KMS-11 (cell line): ENCODE measurements at regions not wholly inside any gene's neighbourhood (a gene's known extent, or its start where the extent isn't known, plus 50 kb on each side); places are given as distances from the start of the nearest gene placed in this dataset.

Experiments
- H2AFZ ChIP-seq: fragments of 200-600 bp; sonication (generic); 2 replicates; pipeline ENCODE4 v1.6.1; 2016; ENCODE audit warnings: antibody characterized with exemption, mixed run types, low read depth
- H3K27ac ChIP-seq: fragments of 200-600 bp; sonication (generic); 2 replicates; pipeline ENCODE4 v1.6.1; 2016; ENCODE audit warnings: mild to moderate bottlenecking, mixed run types
- H3K27me3 ChIP-seq: fragments of 200-600 bp; sonication (generic); 2 replicates; pipeline ENCODE4 v1.6.1; 2017; ENCODE audit warnings: mild to moderate bottlenecking, low read depth, mixed run types, moderate library complexity; ENCODE audit not compliant: insufficient read depth
- H3K36me3 ChIP-seq: fragments of 200-600 bp; sonication (generic); 2 replicates; pipeline ENCODE4 v1.6.1; 2017; ENCODE audit warnings: mild to moderate bottlenecking, mixed run types; ENCODE audit not compliant: insufficient read depth
- H3K4me1 ChIP-seq: fragments of 200-600 bp; sonication (generic); 2 replicates; pipeline ENCODE4 v1.6.1; 2016; ENCODE audit warnings: mild to moderate bottlenecking, low read depth, mixed run types; ENCODE audit not compliant: poor library complexity, severe bottlenecking
- H3K4me2 ChIP-seq: fragments of 200-600 bp; sonication (generic); 2 replicates; pipeline ENCODE4 v1.7.0; 2016; ENCODE audit warnings: mild to moderate bottlenecking, mixed run types
- H3K4me3 ChIP-seq: fragments of 200-600 bp; sonication (generic); IDR thresholded peaks from 2 replicates; pipeline ENCODE4 v1.6.1; 2017; ENCODE audit warnings: low read depth, low read length, mixed read lengths; ENCODE audit not compliant: insufficient read depth
- H3K79me2 ChIP-seq: fragments of 200-600 bp; sonication (generic); 2 replicates; pipeline ENCODE4 v1.6.1; 2016; ENCODE audit warnings: low read depth, mixed run types; ENCODE audit not compliant: insufficient read depth
- H3K9ac ChIP-seq: fragments of 200-600 bp; sonication (generic); 2 replicates; pipeline ENCODE4 v1.6.1; 2016; ENCODE audit warnings: mild to moderate bottlenecking, mixed run types
- H4K20me1 ChIP-seq: fragments of 200-600 bp; sonication (generic); 2 replicates; pipeline ENCODE4 v1.6.1; 2016; ENCODE audit warnings: mild to moderate bottlenecking, mixed run types; ENCODE audit not compliant: insufficient read depth
- CTCF ChIP-seq: fragments of 200-600 bp; sonication (generic); conservative IDR thresholded peaks from 2 replicates; pipeline ENCODE4 v1.6.1; 2017; ENCODE audit warnings: low read depth, mild to moderate bottlenecking, antibody characterized with exemption, low read length, moderate library complexity, mixed read lengths

GRCh38 chrX:16458208-16458607 lies 191.8 kb upstream of the S100G start:
- Histone ChIP-seq H3K36me3 (no peaks in the 10 kb centered on the region), H2AFZ (no peak overlapping the region), H3K4me2 (no peak overlapping the region), H3K4me1 (no peaks in the 10 kb centered on the region), H3K27me3 (no peaks in the 10 kb centered on the region), H3K4me3 (no peak overlapping the region), H3K27ac (no peak overlapping the region), H3K9ac (no peak overlapping the region), H4K20me1 (no peaks in the 10 kb centered on the region), H3K79me2 (no peaks in the 10 kb centered on the region)
- TF ChIP-seq CTCF: no peak

GRCh38 chrX:16459008-16459407 lies 190.9 kb upstream of the S100G start:
- Histone ChIP-seq H3K4me2 (no peak overlapping the region), H3K27ac (no peak overlapping the region), H2AFZ (no peak overlapping the region), H3K4me1 (no peaks in the 10 kb centered on the region), H3K36me3 (no peaks in the 10 kb centered on the region), H3K9ac (no peak overlapping the region), H3K79me2 (no peaks in the 10 kb centered on the region), H3K4me3 (no peak overlapping the region), H4K20me1 (no peaks in the 10 kb centered on the region), H3K27me3 (no peaks in the 10 kb centered on the region)
- no peak for TF ChIP-seq CTCF

- Histone ChIP-seq H3K79me2 (no peaks in the 10 kb centered on the region), H3K27ac (no peak overlapping the region), H4K20me1 (no peaks in the 10 kb centered on the region), H3K27me3 (no peaks in the 10 kb centered on the region), H2AFZ (no peak overlapping the region), H3K9ac (no peak overlapping the region), H3K4me3 (no peak overlapping the region), H3K36me3 (no peaks in the 10 kb centered on the region), H3K4me2 (no peak overlapping the region), H3K4me1 (no peaks in the 10 kb centered on the region)
- no peak for TF ChIP-seq CTCF
Measured at GRCh38 chrX:16461968-16462367, 188.0 kb upstream of the S100G start.

GRCh38 chrX:16462912-16463311 lies 187.0 kb upstream of the S100G start:
- H3K27me3 ChIP-seq: no peaks in the 10 kb centered on the region
- no peak overlapping the region for H2AFZ ChIP-seq
- H3K27ac ChIP-seq: no peak overlapping the region
- no peak overlapping the region for H3K4me3 ChIP-seq
- no peak overlapping the region for H3K4me2 ChIP-seq
- H3K9ac ChIP-seq: no peak overlapping the region
- H4K20me1 ChIP-seq: no peaks in the 10 kb centered on the region
- no peaks in the 10 kb centered on the region for H3K4me1 ChIP-seq
- H3K79me2 ChIP-seq: no peaks in the 10 kb centered on the region
- no peaks in the 10 kb centered on the region for H3K36me3 ChIP-seq
- TF ChIP-seq CTCF: no peak

- Histone ChIP-seq H3K4me2 (no peak overlapping the region), H3K27me3 (no peaks in the 10 kb centered on the region), H3K36me3 (no peaks in the 10 kb centered on the region)
Measured at GRCh38 chrX:16464369-16464768, 185.6 kb upstream of the S100G start.

More at GRCh38 chrX:16464369-16464768, 185.6 kb upstream of the S100G start:
- Histone ChIP-seq H3K79me2 (no peaks in the 10 kb centered on the region), H4K20me1 (no peaks in the 10 kb centered on the region), H3K4me3 (no peak overlapping the region), H3K9ac (no peak overlapping the region), H3K27ac (no peak overlapping the region), H2AFZ (no peak overlapping the region), H3K4me1 (no peaks in the 10 kb centered on the region)
- no peak for TF ChIP-seq CTCF
